GM12891 (cell line): ENCODE measurements at regions not wholly inside any gene's neighbourhood (a gene's known extent, or its start where the extent isn't known, plus 50 kb on each side); places are given as distances from the start of the nearest gene placed in this dataset.

Experiments
- PAX5 ChIP-seq: IDR thresholded peaks from 2 replicates; pipeline ENCODE4 v1.6.1; 2011; ENCODE audit warnings: low read length, moderate library complexity, mild to moderate bottlenecking; ENCODE audit not compliant: insufficient read depth, severe bottlenecking
- POLR2A ChIP-seq: IDR thresholded peaks from 2 replicates; pipeline ENCODE4 v1.6.1; 2011; ENCODE audit warnings: low read depth, low read length, control low read depth
- POLR2AphosphoS5 ChIP-seq: IDR thresholded peaks from 2 replicates; pipeline ENCODE4 v1.6.1; 2011; ENCODE audit warnings: low read depth, low read length, control low read depth
- POU2F2 ChIP-seq: IDR thresholded peaks from 2 replicates; pipeline ENCODE4 v1.6.1; 2011; ENCODE audit warnings: low read depth, mild to moderate bottlenecking, control low read depth, low read length, moderate library complexity
- SPI1 ChIP-seq: IDR thresholded peaks from 2 replicates; pipeline ENCODE4 v1.6.1; 2011; ENCODE audit warnings: low read depth, low read length, control low read depth
- TAF1 ChIP-seq: IDR thresholded peaks from 2 replicates; pipeline ENCODE4 v1.6.1; 2011; ENCODE audit warnings: low read depth, low read length, control low read depth

- TF ChIP-seq TAF1 = no peak
- TF ChIP-seq POLR2A = no peak
- no peak for TF ChIP-seq POLR2AphosphoS5
- no peak for TF ChIP-seq SPI1
- no peak for TF ChIP-seq POU2F2
- TF ChIP-seq PAX5 = no peak
Measured at GRCh38 chr13:78227709-78228108, 309.1 kb upstream of the EDNRB start.
